ENCODE measurements at regions not wholly inside any gene's neighbourhood (a gene's known extent, or its start where the extent isn't known, plus 50 kb on each side); places are given as distances from the start of the nearest gene placed in this dataset.

- TF ChIP-seq CTCF (conservative IDR thresholded peaks at IDR 0.05) (no peak), EZH2 (IDR thresholded peaks at IDR 0.05; ENCODE audit: low read depth) (no peak)
Measured at GRCh38 chr3:34396288-34396687, 597.9 kb downstream of the PDCD6IP start.
